Activated CD4-positive, CD25-positive, alpha-beta regulatory T cell treated with anti-CD3 and anti-CD28 coated beads, Interleukin-2, amount 50 U/mL, for 72 hours (primary cell): ENCODE measurements at regions not wholly inside any gene's neighbourhood (a gene's known extent, or its start where the extent isn't known, plus 50 kb on each side); places are given as distances from the start of the nearest gene placed in this dataset.
"Not testable (repeated sequence)": the region's sequence is repeated elsewhere in the genome, so short reads cannot be mapped to it uniquely, and the experiment has no call there.

Experiments used
- DNase-seq: peaks from one replicate; pipeline ENCODE4 v3.0.0; 2021

DNA sequence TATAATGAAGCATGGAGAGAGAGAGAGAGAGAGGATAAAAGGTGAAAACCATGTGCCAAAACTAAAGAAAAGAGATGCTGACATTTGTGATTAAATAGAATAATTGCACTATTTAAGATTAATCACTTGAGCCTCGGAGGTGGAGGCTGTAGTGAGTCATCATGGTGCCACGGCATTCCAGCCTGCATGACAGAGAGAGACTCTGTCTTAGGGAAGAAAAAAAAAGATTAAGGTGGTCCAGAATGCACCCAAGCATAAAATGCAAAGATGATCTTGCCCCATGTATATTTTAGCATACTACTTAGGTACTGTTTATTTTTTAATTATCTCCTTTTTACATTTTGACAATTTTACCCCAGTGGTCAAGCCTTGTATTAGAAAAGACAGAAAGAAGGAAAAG lies 742.5 kb downstream of the SPATA31A1 start:
- DNase-seq: not testable (repeated sequence)

DNA sequence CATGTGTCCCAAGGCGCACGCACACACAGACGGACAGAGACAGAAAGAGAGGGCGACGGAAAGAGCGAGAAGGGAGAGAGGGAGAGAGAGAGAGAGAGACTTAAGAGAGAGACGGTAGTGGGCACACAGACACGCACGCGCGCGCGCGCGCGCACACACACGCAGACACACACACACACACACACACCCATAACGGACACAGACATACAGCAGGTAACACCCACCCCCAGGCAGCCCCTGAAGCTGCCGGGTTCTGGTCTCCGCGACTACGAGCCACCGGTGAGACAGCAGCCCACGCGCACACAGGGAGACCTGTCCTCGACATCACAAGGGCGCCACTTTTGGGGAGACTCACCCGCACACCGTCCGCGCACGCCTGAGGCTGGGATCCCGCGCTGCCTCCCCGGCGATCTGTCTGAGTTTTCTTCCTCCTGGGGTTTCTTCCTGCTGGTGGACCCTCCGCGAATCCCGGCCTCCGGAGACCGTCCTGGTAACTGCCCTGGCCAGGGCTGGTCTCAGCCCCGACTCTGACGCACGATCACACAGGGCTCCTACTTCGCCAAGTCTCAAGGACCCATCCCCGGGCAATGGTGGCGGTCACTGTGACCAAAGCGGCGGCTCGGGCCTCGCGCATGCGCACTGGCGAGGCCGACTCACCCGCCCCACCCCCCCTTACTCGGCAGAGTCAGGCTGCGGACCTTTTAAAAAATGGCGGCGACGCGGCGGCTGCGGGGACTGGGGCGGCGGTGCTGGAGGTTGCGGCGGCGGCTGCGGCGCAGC lies 750.7 kb downstream of the SPATA31A1 start:
- peak; percentile 32 for DNase-seq

DNA sequence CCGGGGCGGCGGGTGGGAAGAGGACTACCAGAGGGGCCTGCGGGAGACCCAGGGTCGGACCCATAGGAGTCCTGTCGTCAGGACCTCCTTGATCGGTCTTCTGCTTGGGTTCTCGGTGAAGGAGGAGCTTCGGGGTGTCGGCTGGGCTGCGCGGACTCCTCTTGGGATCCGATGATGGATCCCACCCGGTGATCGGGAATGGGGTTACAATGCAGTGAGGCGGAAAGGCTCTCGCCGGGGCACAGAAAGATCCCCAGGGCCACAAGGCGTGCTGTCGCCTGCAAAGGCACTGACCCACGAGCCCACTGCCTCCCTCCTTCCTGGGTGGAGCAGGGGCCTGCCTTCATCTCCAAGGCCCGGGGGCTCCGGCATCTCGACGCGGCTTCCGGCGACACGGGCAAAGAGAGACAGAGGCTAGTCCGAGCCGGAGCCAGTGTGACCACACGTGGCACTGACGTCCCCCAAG lies 751.3 kb downstream of the SPATA31A1 start:
- DNase-seq: not testable (repeated sequence)

DNA sequence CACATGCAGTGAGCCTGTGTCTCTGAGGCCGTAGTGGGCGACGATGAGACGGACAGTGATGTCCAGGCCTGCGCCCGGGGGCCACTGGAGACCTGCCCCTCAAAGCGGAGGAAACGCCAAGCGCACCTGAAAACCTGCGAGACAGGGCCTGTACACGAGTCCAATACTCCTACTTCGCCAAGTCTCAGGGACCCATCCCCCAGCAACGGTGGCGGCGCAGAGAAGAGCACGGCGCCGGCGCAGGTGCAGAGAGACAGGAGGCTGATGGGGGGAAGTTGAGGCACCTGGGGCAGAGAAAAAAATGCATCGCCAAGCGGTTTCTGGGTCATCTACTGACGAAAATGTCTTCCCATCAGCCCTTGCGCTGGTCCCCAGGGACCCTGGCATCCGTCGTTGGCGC lies 751.8 kb downstream of the SPATA31A1 start:
- DNase-seq: not testable (repeated sequence)

DNA sequence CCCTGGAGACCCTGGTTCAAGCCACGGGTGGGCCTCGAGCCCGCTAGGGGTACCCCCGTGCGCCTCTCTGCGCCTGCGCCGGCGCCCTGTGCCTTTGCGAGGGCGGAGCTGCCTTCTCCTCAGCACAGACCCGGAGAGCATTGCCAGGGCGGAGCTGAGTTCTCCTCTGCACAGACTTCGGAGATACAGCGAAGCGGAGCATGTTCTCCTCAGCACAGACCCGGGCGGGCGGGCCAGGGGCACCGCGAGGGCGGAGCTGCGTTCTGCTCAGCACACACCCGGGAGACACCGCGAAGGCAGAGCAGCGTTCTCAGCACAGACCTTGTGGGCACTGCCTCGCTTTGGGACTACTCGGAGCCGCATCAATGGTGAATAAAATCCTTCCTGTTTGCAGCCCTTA lies 753.0 kb downstream of the SPATA31A1 start:
- DNase-seq: not testable (repeated sequence)

DNA sequence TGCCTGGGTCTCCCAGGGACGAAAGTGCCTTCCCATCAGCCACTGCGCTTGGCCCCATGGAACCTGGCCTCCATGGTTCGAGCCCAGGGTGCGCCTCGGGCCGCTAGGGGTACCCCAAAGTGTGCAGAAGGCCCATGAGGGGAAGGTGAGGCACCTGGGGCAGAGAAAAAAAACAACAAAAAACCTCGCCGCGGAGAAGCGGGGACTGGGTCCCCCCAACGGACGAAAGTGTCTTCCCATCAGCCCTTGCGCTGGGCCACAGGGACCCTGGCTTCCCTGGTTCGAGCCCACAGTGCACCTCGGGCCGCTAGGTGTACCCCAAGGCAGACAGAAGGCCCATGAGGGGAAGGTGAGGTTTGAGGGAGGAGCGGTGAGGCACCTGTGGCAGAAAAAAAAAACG lies 755.3 kb downstream of the SPATA31A1 start:
- DNase-seq: not testable (repeated sequence)

DNA sequence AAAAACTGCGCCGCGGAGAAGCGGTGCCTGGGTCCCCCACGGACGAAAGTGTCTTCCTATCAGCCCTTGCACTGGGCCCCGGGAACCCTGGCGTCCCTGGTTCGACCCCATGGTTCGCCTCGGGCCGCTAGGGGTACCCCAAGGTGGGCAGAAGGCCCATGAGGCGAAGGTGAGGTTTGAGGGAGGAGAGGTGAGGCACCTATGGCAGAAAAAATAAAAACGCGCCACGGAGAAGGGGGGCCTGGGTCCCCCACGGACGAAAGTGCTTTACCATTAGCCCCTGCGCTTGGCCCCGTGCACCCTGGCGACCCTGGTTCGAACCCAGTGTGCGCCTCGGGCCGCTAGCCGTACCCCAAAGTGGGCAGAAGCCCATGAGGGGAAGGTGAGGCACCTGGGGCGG lies 756.1 kb downstream of the SPATA31A1 start:
- DNase-seq: not testable (repeated sequence)

DNA sequence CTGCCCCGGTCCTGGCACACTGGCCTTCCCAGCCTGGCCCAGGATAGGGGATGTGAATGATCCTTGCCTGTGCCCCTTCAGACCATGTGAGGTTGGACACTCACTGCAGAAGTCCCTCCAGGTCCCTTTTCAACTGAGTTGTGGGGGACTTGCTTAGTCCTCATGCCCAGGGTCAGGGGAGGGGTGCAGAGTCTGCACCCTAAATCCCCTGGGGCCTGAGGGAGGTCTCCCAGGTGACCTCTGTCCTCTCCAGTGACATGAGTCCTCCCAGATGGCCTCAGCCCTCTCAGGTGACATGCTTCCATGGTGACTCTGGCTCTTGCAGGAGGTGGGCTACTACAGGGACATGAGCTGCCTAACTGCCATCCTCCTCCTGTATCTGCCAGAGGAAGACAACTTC lies 775.1 kb downstream of the SPATA31A1 start:
- DNase-seq: not testable (repeated sequence)

DNA sequence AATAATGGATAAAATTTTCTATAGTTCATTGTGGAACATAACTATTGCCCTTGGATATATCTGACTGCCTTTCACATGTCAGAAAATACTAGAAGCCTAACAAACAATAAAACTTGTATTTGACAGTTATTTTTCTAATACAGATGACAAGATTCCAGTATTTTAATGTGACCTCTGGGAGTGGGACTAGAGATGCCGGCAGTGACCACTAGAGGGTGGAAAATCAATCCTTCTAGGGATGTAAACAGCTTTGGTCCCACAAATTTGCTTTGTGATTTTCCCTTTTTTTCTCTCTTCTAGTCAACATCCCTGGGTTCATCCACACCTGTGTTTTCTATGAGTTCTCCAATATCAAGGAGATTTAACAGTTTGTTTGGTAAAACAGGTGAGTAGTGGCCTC lies 813.7 kb downstream of the SPATA31A1 start:
- not testable (repeated sequence) for DNase-seq

DNA sequence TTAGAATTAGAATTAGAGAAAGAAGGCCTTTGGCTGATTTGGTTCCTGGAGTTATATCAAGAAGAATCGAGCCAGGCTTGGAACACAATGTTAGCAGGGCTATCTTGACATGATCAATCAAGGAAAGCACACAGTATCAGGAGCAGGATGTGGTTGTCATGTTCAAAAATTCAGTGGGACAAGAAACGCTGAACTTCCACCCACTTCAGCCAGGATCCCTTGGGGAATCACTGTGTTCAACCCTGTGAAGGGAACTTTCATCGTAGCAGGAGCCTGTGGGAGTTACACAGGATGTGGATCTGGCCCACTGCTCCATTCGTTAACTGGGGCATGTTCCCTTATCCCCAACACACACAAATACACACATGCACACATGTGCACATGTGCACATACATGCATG lies 817.8 kb downstream of the SPATA31A1 start:
- not testable (repeated sequence) for DNase-seq

DNA sequence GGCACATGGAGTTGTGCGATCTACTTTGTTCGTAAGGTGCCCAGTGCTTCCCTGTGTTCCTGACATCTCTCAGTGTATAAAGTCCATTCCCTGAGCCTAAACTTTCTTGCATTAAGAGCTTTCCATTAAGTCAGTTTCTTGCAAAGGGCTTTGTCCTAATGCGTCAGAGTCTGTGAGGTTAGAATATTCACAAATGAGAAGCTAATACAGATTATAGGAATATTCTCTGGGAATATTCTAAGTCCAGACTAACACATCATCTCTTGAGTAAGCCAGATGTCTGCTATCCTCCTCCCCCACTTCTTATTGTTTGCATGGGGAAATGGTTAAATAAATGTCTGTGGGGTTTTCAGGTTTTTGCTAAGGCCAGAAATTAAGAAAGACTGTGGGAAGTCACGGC lies 818.6 kb downstream of the SPATA31A1 start:
- not testable (repeated sequence) for DNase-seq

DNA sequence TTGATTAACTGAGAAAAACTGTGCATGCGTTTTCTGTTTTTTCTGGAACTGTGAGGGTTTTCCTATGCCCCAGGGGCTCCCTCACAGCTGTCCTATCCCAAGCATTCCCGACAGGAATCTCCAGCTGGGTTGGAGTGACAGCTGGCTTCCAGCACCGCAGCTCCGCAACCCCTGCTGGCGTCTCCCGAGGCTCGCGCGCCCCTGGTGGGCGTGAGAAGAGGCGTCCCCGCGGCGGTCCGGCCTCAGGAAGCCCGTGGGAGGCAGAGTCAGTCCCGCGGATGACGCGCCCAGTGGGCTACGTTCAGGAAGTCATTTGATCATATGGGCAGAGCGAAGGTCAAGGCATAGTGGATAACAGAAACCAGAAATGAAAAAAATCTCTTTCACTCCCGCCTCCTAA lies 821.9 kb downstream of the SPATA31A1 start:
- DNase-seq: not testable (repeated sequence)

DNA sequence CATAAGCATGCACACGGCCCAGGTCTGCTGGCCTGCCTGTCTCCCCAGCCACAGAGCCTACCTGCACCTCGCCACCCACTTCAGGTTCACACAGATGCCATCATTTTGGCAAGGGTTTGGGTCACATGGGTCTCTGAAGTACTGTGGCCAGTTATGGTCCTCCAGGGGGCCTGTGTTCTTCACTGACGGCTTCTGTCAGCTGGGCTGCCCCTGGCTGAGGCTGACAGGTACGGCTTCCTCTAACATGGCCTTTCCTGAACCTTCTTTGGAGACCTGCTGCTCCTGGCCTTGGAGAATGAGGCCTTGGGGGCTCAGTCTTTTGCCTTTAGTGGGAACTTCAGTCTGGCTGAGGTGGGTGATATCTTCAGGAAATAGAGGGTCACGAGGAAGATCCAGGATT lies 835.9 kb downstream of the SPATA31A1 start:
- DNase-seq: not testable (repeated sequence)

DNA sequence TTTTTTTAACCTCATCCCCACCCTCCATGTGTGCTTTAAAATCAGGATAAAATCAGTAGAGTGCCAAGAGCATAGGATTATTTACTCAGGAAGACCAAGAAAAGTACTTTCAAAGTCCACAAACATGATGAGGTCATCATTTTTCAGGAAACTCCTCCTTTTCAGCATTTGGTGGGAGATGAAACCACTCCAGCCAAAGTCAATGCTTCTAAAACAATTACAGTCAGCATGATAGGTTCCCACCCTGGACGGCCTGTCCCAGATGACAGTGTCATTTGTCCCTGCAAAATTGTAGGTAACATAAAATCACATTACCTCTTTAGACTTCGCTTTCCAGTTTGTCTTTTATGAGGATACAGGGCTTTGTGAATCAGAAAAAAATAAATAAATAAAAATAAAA lies 836.7 kb downstream of the SPATA31A1 start:
- DNase-seq: not testable (repeated sequence)

DNA sequence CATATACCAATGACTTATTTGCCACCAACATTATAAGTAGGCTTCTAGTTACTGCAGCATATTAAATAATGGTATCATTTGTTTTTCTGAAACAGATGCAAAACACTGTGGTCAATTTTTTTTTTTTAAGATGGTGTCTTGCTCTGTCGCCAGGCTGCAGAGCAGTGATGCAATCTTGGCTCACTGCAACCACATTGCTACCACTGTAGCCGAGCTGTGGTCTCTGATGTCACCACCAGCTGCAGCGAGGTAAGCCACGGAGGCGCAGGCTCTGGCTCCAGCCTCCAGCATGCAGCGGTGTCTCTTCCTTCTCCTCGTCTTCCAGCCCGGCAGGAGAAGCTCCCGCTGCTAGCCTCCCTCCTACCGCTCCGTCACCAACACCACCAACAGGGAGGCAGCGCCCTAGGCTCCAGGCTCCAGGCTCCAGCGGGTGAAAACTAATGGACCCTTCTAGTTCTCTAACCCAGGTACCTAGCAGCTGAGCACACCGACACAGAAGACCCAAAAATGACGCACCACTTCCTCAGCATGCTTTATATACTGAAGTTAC lies 840.8 kb downstream of the SPATA31A1 start:
- not testable (repeated sequence) for DNase-seq

DNA sequence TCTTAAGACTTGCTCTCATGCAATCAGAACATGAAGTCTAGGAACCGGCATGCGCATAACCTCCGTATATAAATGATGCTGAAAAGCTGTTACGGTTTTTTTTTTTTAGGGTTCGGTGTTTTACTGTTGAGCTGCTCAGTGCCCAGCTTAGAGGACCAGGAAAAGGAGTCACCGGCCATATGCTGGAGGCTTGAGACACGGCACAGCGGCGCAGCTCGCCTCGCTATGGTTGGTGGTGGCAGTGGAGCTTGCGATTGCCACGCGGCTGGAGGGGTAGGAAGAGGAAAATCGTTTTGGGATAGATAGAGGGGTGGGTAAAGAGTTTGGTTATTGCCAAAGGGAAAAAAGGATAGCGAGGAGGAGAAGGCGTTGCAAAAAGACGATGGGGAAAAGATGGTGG lies 841.3 kb downstream of the SPATA31A1 start:
- DNase-seq: not testable (repeated sequence)

DNA sequence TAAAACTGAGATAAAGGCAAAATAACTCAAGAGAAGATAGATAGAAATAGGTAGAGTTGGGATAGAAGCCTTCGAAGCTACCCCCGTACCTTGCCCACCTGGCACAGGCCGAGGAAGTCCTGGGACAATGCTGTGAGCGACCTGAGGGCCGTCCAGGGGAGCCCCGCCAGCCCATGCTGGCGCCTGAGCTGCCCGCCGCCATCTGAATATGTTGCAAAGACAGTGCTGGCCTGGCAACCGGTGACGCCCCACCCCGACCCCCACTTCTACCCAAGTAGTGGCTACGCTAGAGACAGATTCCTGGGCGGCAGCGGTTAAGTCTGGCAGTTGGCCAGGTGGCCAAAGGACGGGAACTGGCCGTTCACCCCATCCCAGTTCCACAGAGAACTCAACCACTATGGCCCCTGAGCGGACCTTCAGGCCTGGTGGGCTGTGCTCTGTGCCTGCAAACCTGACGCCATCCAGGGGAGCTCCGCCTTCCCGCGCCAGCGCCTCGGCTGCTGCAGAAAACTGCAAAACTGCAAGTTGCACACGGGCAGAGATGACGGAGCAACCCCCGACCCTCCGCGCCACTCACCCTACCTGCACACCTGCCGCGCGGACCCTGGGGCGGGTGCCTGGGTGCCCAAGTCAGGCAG lies 866.2 kb downstream of the SPATA31A1 start:
- not testable (repeated sequence) for DNase-seq

DNA sequence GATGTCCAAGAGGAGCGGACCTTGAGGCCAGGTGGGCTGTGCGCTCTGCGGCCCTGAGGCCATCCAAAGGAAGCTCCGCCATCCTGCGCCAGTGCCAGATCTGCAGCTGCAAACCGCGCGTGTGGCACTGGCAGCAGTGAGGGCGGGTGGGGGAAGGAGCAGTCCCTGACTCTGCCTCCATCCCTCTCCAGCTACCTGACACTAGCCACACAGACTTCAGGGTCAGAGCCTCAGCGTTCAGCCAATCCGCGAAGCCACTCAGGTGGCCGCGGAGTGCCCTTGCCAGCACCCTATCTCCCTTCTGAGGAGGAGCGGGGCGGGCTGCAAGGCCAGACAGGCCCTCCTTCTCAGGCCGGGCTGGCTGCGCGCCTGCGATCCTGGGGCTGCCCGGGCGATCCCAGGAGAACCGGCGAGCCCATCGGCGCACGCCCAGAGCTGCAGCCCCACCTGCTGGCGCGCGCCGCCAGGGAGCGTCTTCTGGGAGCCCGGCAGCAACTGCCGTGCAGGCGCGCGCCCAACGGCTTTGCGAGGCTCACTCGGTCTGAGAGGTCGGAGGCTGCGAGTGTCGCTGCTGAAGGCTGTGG lies 867.2 kb downstream of the SPATA31A1 start:
- DNase-seq: not testable (repeated sequence)

DNA sequence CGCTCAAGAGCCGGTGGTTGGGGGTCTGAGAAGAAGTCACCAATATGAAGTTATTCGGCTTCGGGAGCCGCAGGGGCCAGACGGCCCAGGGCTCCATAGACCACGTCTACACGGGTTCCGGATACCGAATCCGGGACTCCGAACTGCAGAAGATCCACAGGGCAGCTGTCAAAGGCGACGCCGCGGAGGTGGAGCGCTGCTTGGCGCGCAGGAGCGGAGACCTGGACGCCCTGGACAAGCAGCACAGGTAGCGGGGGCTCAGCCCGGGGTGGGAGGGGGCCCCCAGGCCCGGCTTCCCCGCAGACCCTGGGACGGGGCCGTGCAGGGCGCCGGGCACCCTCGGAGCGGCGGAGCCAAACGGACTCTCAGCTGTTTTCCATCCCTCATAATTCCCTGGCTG lies 867.9 kb downstream of the SPATA31A1 start:
- DNase-seq: peak; percentile 29
